ENCODE measurements at regions not wholly inside any gene's neighbourhood (a gene's known extent, or its start where the extent isn't known, plus 50 kb on each side); places are given as distances from the start of the nearest gene placed in this dataset.

DNA sequence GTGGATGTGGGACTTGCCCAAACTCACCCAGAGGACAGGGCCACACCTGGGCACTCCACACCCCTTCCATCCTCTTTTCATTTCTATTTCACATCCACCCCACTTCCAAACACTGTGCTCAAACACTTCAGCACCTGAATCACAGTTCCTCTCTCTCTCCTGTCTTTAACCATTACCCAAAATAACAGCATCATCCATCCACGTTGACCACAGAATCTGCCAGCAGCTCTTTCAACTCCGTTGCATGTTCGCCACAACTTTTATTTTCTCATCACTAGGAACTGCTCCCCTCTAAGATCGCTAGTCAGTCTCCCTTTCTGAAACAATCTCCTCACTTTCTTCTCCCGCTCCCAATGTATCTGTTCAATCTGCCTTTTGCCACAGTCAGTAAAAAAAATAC lies 121.6 kb upstream of the HNRNPA3 start:
- Histone ChIP-seq H2AFZ (ENCODE audit: low read length) (no peak overlapping the region), H3K4me1 (ENCODE audit: insufficient read depth, low read length, poor library complexity, severe bottlenecking) (no peaks in the 10 kb centered on the region), H3K79me2 (ENCODE audit: insufficient read depth, low read depth, low read length) (no peaks in the 10 kb centered on the region), H3K4me2 (ENCODE audit: low read length) (no peak overlapping the region), H3K9me2 (ENCODE audit: insufficient read depth, low read length) (no peaks in the 10 kb centered on the region), H3K4me3 (ENCODE audit: low read depth, low read length, poor library complexity, severe bottlenecking) (no peak overlapping the region), H4K20me1 (ENCODE audit: insufficient read depth, low read length) (no peaks in the 10 kb centered on the region), H3K27ac (ENCODE audit: low read depth, low read length, poor library complexity, severe bottlenecking) (no peak overlapping the region), H3K36me3 (ENCODE audit: insufficient read depth, low read length) (no peaks in the 10 kb centered on the region), H3K9me3 (ENCODE audit: low read length) (no peaks in the 10 kb centered on the region)
- POLR2A ChIA-PET, result interaction anchor here (0.6 to 0.7 kb wide), 2 partner anchors 45 to 567 kb away, joined by 3 read pairs; no protein-coding TSS in a partner anchor
- DNase-seq (ENCODE audit: low spot score), result no peak
- BruUV-seq (replicated peaks), result no TSS peak
- intact Hi-C loops (cut with micrococcal nuclease; ENCODE audit: unreplicated experiment), result no loop called here
- CTCF ChIA-PET (ENCODE audit: unreplicated experiment), result no interaction called here
- no peak for TF ChIP-seq CTCF (conservative IDR thresholded peaks at IDR 0.05; ENCODE audit: low read length)
- no peak for TF ChIP-seq EZH2phosphoT487 (IDR thresholded peaks at IDR 0.05; ENCODE audit: borderline replicate concordance, low read depth, low read length)

GRCh38 chr2:177093371-177093770 lies 119.2 kb upstream of the HNRNPA3 start:
- no peaks in the 10 kb centered on the region for H3K9me2 ChIP-seq (ENCODE audit: insufficient read depth, low read length)
- no peaks in the 10 kb centered on the region for H4K20me1 ChIP-seq (ENCODE audit: insufficient read depth, low read length)
- no peaks in the 10 kb centered on the region for H3K9me3 ChIP-seq (ENCODE audit: low read length)
- no peak overlapping the region for H3K27ac ChIP-seq (ENCODE audit: low read depth, low read length, poor library complexity, severe bottlenecking)
- no peaks in the 10 kb centered on the region for H3K36me3 ChIP-seq (ENCODE audit: insufficient read depth, low read length)
- no TSS peak for BruUV-seq (replicated peaks)
- no peak overlapping the region for H2AFZ ChIP-seq (ENCODE audit: low read length)
- ChIA-PET POLR2A (no interaction called here), CTCF (ENCODE audit: unreplicated experiment) (no interaction called here)
- TF ChIP-seq CTCF (conservative IDR thresholded peaks at IDR 0.05; ENCODE audit: low read length) (no peak), EZH2phosphoT487 (IDR thresholded peaks at IDR 0.05; ENCODE audit: borderline replicate concordance, low read depth, low read length) (no peak)
- H3K4me1 ChIP-seq (ENCODE audit: insufficient read depth, low read length, poor library complexity, severe bottlenecking), result no peaks in the 10 kb centered on the region
- no peak overlapping the region for H3K4me3 ChIP-seq (ENCODE audit: low read depth, low read length, poor library complexity, severe bottlenecking)
- no peak for DNase-seq (ENCODE audit: low spot score)
- no peaks in the 10 kb centered on the region for H3K79me2 ChIP-seq (ENCODE audit: insufficient read depth, low read depth, low read length)
- intact Hi-C loops (cut with micrococcal nuclease; ENCODE audit: unreplicated experiment), result no loop called here
- no peak overlapping the region for H3K4me2 ChIP-seq (ENCODE audit: low read length)

DNA sequence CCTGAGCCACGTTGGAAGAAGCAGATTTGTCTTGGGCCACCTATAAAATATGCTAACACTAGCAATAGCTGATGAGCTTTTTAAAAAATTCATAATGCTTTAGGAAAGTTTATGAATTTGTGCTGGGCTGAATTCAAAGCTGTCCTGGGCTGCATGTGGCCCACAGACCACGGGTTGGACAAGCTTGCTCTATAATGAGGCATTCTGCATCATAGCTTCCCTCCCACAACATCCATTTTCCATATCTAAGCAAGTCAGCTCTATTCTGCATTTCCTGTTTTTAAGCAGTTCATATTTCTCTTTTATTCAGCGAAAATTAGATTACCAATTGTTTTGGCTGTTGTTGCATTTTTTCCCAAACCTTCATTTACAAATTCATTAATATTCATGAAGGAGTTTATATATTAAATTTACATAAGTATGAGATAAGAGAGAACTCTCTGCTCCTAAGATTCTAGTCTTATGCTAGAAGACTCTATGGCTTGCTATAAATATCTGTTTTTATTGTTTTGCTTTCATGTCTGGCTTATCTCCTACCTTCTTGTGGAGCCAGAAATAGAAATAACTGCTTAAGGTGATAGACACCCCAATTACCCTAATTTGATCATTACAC lies 114.5 kb upstream of the HNRNPA3 start:
- no peak for TF ChIP-seq CTCF (conservative IDR thresholded peaks at IDR 0.05; ENCODE audit: low read length)
- no peak for TF ChIP-seq EZH2phosphoT487 (IDR thresholded peaks at IDR 0.05; ENCODE audit: borderline replicate concordance, low read depth, low read length)
- Histone ChIP-seq H3K4me2 (ENCODE audit: low read length) (no peak overlapping the region), H3K36me3 (ENCODE audit: insufficient read depth, low read length) (no peaks in the 10 kb centered on the region), H3K9me2 (ENCODE audit: insufficient read depth, low read length) (no peaks in the 10 kb centered on the region), H3K79me2 (ENCODE audit: insufficient read depth, low read depth, low read length) (no peaks in the 10 kb centered on the region), H3K27ac (ENCODE audit: low read depth, low read length, poor library complexity, severe bottlenecking) (no peak overlapping the region), H4K20me1 (ENCODE audit: insufficient read depth, low read length) (no peaks in the 10 kb centered on the region), H2AFZ (ENCODE audit: low read length) (no peak overlapping the region), H3K4me1 (ENCODE audit: insufficient read depth, low read length, poor library complexity, severe bottlenecking) (no peaks in the 10 kb centered on the region), H3K9me3 (ENCODE audit: low read length) (no peaks in the 10 kb centered on the region), H3K4me3 (ENCODE audit: low read depth, low read length, poor library complexity, severe bottlenecking) (no peak overlapping the region)
- intact Hi-C loops (cut with micrococcal nuclease; ENCODE audit: unreplicated experiment), result no loop called here
- CTCF ChIA-PET (ENCODE audit: unreplicated experiment), result no interaction called here
- no peak for DNase-seq (ENCODE audit: low spot score)
- no TSS peak for BruUV-seq (replicated peaks)
- POLR2A ChIA-PET, result no interaction called here
